ENCODE measurements at regions not wholly inside any gene's neighbourhood (a gene's known extent, or its start where the extent isn't known, plus 50 kb on each side); places are given as distances from the start of the nearest gene placed in this dataset.

- DNase-seq = no peak
These were observed 411.2 kb upstream of the SPTLC3 start for GRCh38 chr20:12597551-12597950.

- DNase-seq = peak; percentile 45
These were observed 409.9 kb upstream of the SPTLC3 start for GRCh38 chr20:12598894-12599293.

- DNase-seq = no peak
These were observed 409.3 kb upstream of the SPTLC3 start for GRCh38 chr20:12599494-12599893.

- DNase-seq = peak; percentile 30
These were observed 403.0 kb upstream of the SPTLC3 start for GRCh38 chr20:12605751-12606150.

GRCh38 chr20:12610871-12611270, 397.9 kb upstream of the SPTLC3 start:
- DNase-seq = no peak

- no peak for DNase-seq
These were observed 394.0 kb upstream of the SPTLC3 start for GRCh38 chr20:12614764-12615163.

GRCh38 chr20:12617076-12617475, 391.7 kb upstream of the SPTLC3 start:
- no peak for DNase-seq

- no peak for DNase-seq
These were observed 384.9 kb upstream of the SPTLC3 start for GRCh38 chr20:12623870-12624269.

GRCh38 chr20:12627485-12627884, 381.3 kb upstream of the SPTLC3 start:
- no peak for DNase-seq

- DNase-seq = peak; percentile 78
These were observed 370.0 kb upstream of the SPTLC3 start for GRCh38 chr20:12638633-12639312.

GRCh38 chr20:12640251-12640650, 368.5 kb upstream of the SPTLC3 start:
- DNase-seq = no peak

- DNase-seq = no peak
These were observed 367.2 kb upstream of the SPTLC3 start for GRCh38 chr20:12641619-12642018.

GRCh38 chr20:12644461-12644860, 364.3 kb upstream of the SPTLC3 start:
- no peak for DNase-seq

GRCh38 chr20:12649234-12649633, 359.5 kb upstream of the SPTLC3 start:
- no peak for DNase-seq

GRCh38 chr20:12653642-12654041, 355.1 kb upstream of the SPTLC3 start:
- DNase-seq = no peak

GRCh38 chr20:12659942-12660341, 348.8 kb upstream of the SPTLC3 start:
- DNase-seq = no peak

- no peak for DNase-seq
These were observed 347.9 kb upstream of the SPTLC3 start for GRCh38 chr20:12660918-12661317.

GRCh38 chr20:12670301-12670700, 338.5 kb upstream of the SPTLC3 start:
- DNase-seq = no peak

GRCh38 chr20:12673352-12673751, 335.4 kb upstream of the SPTLC3 start:
- no peak for DNase-seq

GRCh38 chr20:12677925-12678324, 330.8 kb upstream of the SPTLC3 start:
- no peak for DNase-seq

- no peak for DNase-seq
These were observed 329.3 kb upstream of the SPTLC3 start for GRCh38 chr20:12679447-12679846.

- no peak for DNase-seq
These were observed 326.2 kb upstream of the SPTLC3 start for GRCh38 chr20:12682613-12683012.

GRCh38 chr20:12687476-12687875, 321.3 kb upstream of the SPTLC3 start:
- DNase-seq = no peak

GRCh38 chr20:12695937-12696336, 312.8 kb upstream of the SPTLC3 start:
- DNase-seq = no peak

GRCh38 chr20:12698817-12699216, 310.0 kb upstream of the SPTLC3 start:
- DNase-seq = no peak
